Upper lobe of left lung (tissue), 4 donors: ENCODE measurements at regions not wholly inside any gene's neighbourhood (a gene's known extent, or its start where the extent isn't known, plus 50 kb on each side); places are given as distances from the start of the nearest gene placed in this dataset.

Experiments used
- EP300 ChIP-seq, 4 donors: sonication (generic); formaldehyde crosslinking; IDR thresholded peaks; one replicate each; pipeline ENCODE4 v1.5.1; 2017; ENCODE audit warnings: antibody characterized with exemption in 4 of 4, control low read depth in 2 of 4
- POLR2A ChIP-seq, 4 donors: fragments of 450-650 bp; IDR thresholded peaks; one replicate each; pipeline ENCODE4 v1.5.1; 2016 to 2017; ENCODE audit warnings: antibody characterized with exemption in 4 of 4, mild to moderate bottlenecking in 2 of 4
- POLR2AphosphoS5 ChIP-seq, 2 donors: sonication (generic); formaldehyde crosslinking; IDR thresholded peaks; one replicate each; pipeline ENCODE4 v1.5.1; 2017; ENCODE audit warnings: antibody characterized with exemption in 2 of 2
- TF ChIP-seq, protein P1 (sequence below), 6 experiments: fragments of 450-650 bp in 4 of 6; fragments of 200-600 bp in 2 of 6; sonication (generic) in 2 of 6; IDR thresholded peaks; one replicate each; pipeline ENCODE4 v1.5.1; 2016 to 2019; ENCODE audit warnings: antibody characterized with exemption in 6 of 6

DNA sequence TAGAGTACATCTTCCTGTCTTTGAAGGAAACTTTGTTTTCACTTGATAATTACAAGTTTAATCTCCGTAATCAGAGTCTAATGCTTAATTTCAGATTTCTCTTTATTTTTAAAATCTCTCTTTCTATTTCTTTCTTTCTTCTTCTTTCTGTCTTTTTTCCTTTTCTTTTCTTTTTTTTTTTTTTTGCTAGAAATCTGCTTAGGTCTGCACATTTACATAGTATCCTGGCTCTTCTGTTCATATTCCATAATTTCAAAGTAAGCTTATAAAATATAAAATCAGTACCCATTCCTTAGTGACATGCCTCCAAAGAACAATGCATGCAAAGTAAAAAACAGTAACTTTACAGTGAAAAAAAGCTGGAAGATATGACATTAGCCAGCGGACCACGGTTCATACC lies 601.7 kb upstream of the VSTM2A start:
- TF ChIP-seq EP300 (IDR thresholded peaks at IDR 0.05) (no peak), POLR2AphosphoS5 (IDR thresholded peaks at IDR 0.05) (no peak), POLR2A (IDR thresholded peaks at IDR 0.05) (no peak)
- TF ChIP-seq, protein P1, sequence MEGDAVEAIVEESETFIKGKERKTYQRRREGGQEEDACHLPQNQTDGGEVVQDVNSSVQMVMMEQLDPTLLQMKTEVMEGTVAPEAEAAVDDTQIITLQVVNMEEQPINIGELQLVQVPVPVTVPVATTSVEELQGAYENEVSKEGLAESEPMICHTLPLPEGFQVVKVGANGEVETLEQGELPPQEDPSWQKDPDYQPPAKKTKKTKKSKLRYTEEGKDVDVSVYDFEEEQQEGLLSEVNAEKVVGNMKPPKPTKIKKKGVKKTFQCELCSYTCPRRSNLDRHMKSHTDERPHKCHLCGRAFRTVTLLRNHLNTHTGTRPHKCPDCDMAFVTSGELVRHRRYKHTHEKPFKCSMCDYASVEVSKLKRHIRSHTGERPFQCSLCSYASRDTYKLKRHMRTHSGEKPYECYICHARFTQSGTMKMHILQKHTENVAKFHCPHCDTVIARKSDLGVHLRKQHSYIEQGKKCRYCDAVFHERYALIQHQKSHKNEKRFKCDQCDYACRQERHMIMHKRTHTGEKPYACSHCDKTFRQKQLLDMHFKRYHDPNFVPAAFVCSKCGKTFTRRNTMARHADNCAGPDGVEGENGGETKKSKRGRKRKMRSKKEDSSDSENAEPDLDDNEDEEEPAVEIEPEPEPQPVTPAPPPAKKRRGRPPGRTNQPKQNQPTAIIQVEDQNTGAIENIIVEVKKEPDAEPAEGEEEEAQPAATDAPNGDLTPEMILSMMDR (IDR thresholded peaks at IDR 0.05), result no peak
